HCT116 (cell line): ENCODE measurements at regions not wholly inside any gene's neighbourhood (a gene's known extent, or its start where the extent isn't known, plus 50 kb on each side); places are given as distances from the start of the nearest gene placed in this dataset.

ENCODE experiments used
- ATAC-seq: fragments of 200-7000 bp; cut with Tn5 transposase; 2 replicates; pipeline ENCODE4 v1.9.1; 2020; ENCODE audit warnings: mild to moderate bottlenecking, moderate library complexity
- BruUV-seq: library from RNA; stranded (reverse); fragments of 400-500 nt; replicated peaks from 2 replicates; lab custom pipeline; 2021; lab: Mats Ljungman, UMichigan
- CTCF ChIA-PET: fragments of 300-600 bp; sonication (Branson Sonifier 250); formaldehyde crosslinking; loops from one replicate; lab custom pipeline; 2021; ENCODE audit warnings: antibody characterized with exemption; lab: Charles Lee
- POLR2A ChIA-PET: fragments of 300-600, 350-600 bp; sonication (Branson Sonifier 250); formaldehyde crosslinking; loops from one replicate; lab custom pipeline; 2021; ENCODE audit warnings: antibody characterized with exemption; lab: Charles Lee
- RAD21 ChIA-PET, 2 experiments: fragments of 300-600 bp; sonication (Branson Sonifier 250); formaldehyde crosslinking; loops; one replicate each; lab custom pipeline; 2023; ENCODE audit warnings: low total read pairs in 2 of 2; ENCODE audit not compliant: uncharacterized antibody in 2 of 2, unreplicated experiment in 2 of 2, low non-redundant PET in 1 of 2; lab: Charles Lee
- DNase-seq: peaks from one replicate; pipeline ENCODE4 v3.0.0-alpha.2; 2010; ENCODE audit warnings: low read depth, low spot score
- H2AFZ ChIP-seq: fragments of 200-600 bp; shearing (Covaris generic), sonication (generic); 2 replicates; pipeline ENCODE4 v1.6.1; 2017; ENCODE audit warnings: low read depth, mixed run types, mixed read lengths, antibody characterized with exemption, low read length; ENCODE audit not compliant: poor library complexity, severe bottlenecking
- H3K27ac ChIP-seq: 2 replicates; pipeline ENCODE4 v1.5.1; 2012; ENCODE audit warnings: low read depth, low read length
- H3K27me3 ChIP-seq: fragments of 200-600 bp; sonication (generic); 2 replicates; pipeline ENCODE4 v1.6.1; 2016; ENCODE audit warnings: mixed run types, low read length, mixed read lengths; ENCODE audit not compliant: insufficient read depth
- H3K36me3 ChIP-seq, 2 experiments: fragments of 200-500 bp in 1 of 2; fragments of 200-600 bp in 1 of 2; sonication (Bioruptor generic) in 1 of 2; sonication (generic) in 1 of 2; 2 replicates each; pipeline versions ENCODE4 v1.5.1 to v1.6.1; 2014 to 2016; ENCODE audit warnings: low read length in 2 of 2, inconsistent platforms in 1 of 2, mixed read lengths in 1 of 2, mixed run types in 1 of 2; ENCODE audit not compliant: insufficient read depth in 2 of 2, control insufficient read depth in 1 of 2
- H3K4me1 ChIP-seq, 2 experiments: fragments of 200-600 bp in 1 of 2; sonication (generic) in 1 of 2; 2 replicates each; pipeline versions ENCODE4 v1.5.1 to v1.6.1; 2012 to 2017; ENCODE audit warnings: low read length in 2 of 2, inconsistent platforms in 1 of 2, mild to moderate bottlenecking in 1 of 2, mixed read lengths in 1 of 2, mixed run types in 1 of 2, moderate library complexity in 1 of 2; ENCODE audit not compliant: insufficient read depth in 2 of 2, control insufficient read depth in 1 of 2
- H3K4me2 ChIP-seq: fragments of 200-600 bp; sonication (generic); 2 replicates; pipeline ENCODE4 v1.6.1; 2017; ENCODE audit warnings: mixed run types, low read length, mixed read lengths
- H3K4me3 ChIP-seq, 2 experiments: fragments of 200-600 bp in 1 of 2; sonication (generic) in 1 of 2; replicated peaks in 1 of 2; 2 replicates each; pipeline ENCODE4 v1.5.1; 2011 to 2016; ENCODE audit warnings: low read length in 2 of 2, control low read depth in 1 of 2, low read depth in 1 of 2, mild to moderate bottlenecking in 1 of 2, mixed read lengths in 1 of 2, mixed run types in 1 of 2
- H3K79me2 ChIP-seq: fragments of 200-600 bp; sonication (generic); 2 replicates; pipeline ENCODE4 v1.6.1; 2017; ENCODE audit warnings: mild to moderate bottlenecking, mixed run types, low read length, moderate library complexity, mixed read lengths; ENCODE audit not compliant: insufficient read depth
- H3K9ac ChIP-seq: fragments of 200-600 bp; sonication (generic); 2 replicates; pipeline ENCODE4 v1.6.1; 2016; ENCODE audit warnings: low read length, mixed read lengths
- H3K9me2 ChIP-seq: fragments of 200-600 bp; sonication (generic), shearing (Covaris generic); 2 replicates; pipeline ENCODE4 v1.6.1; 2017; ENCODE audit warnings: mixed run types, mild to moderate bottlenecking, moderate library complexity; ENCODE audit not compliant: insufficient read depth
- H3K9me3 ChIP-seq, 2 experiments: fragments of 200-500 bp in 1 of 2; fragments of 200-600 bp in 1 of 2; sonication (Bioruptor generic) in 1 of 2; sonication (generic) in 1 of 2; 2 replicates each; pipeline ENCODE4 v1.6.1; 2014 to 2017; ENCODE audit warnings: low read length in 2 of 2, mixed read lengths in 2 of 2, inconsistent platforms in 1 of 2, low read depth in 1 of 2, mild to moderate bottlenecking in 1 of 2, mixed run types in 1 of 2, moderate library complexity in 1 of 2; ENCODE audit not compliant: control insufficient read depth in 1 of 2, insufficient read depth in 1 of 2
- H4K20me1 ChIP-seq: fragments of 200-600 bp; sonication (generic), shearing (Covaris generic); 2 replicates; pipeline ENCODE4 v1.6.1; 2017; ENCODE audit warnings: mixed run types, mild to moderate bottlenecking, moderate library complexity; ENCODE audit not compliant: insufficient read depth
- CBX3 ChIP-seq: IDR thresholded peaks from 2 replicates; pipeline ENCODE4 v1.6.1; 2012; ENCODE audit warnings: low read depth
- ELF1 ChIP-seq: IDR thresholded peaks from 2 replicates; pipeline ENCODE4 v1.6.1; 2012; ENCODE audit warnings: low read depth, borderline replicate concordance
- EZH2 ChIP-seq: fragments of 200-600 bp; sonication (generic); IDR thresholded peaks from 2 replicates; pipeline ENCODE4 v1.6.1; 2017; ENCODE audit warnings: antibody characterized with exemption, mixed run types
- EZH2phosphoT487 ChIP-seq: fragments of 200-600 bp; IDR thresholded peaks from 2 replicates; pipeline ENCODE4 v1.6.1; 2018; ENCODE audit warnings: antibody characterized with exemption, borderline replicate concordance
- SP1 ChIP-seq: IDR thresholded peaks from 2 replicates; pipeline ENCODE4 v1.6.1; 2012; ENCODE audit warnings: low read depth
- ZNF274 ChIP-seq: fragments of 200-500 bp; sonication (Bioruptor generic); IDR thresholded peaks from 2 replicates; pipeline ENCODE4 v1.6.1; 2014; ENCODE audit warnings: mild to moderate bottlenecking, low read depth, low read length, inconsistent platforms
- intact Hi-C: fragments of 100-400 bp; cut with micrococcal nuclease; formaldehyde crosslinking; loops from 2 replicates; pipeline ENCODE4 v1.10.0; 2022
- TF ChIP-seq, protein P1 (sequence below), 3 experiments: fragments of 200-600 bp in 1 of 3; sonication (generic) in 1 of 3; IDR thresholded peaks in 2 of 3; conservative IDR thresholded peaks in 1 of 3; 2 replicates each; pipeline ENCODE4 v1.5.1; 2012 to 2017; ENCODE audit warnings: low read depth in 2 of 3, low read length in 2 of 3, antibody characterized with exemption in 1 of 3, borderline replicate concordance in 1 of 3, control low read depth in 1 of 3, mild to moderate bottlenecking in 1 of 3, mixed read lengths in 1 of 3, mixed run types in 1 of 3, moderate library complexity in 1 of 3; ENCODE audit not compliant: insufficient read depth in 1 of 3
- TF ChIP-seq, protein P2 (sequence below): IDR thresholded peaks from 2 replicates; pipeline ENCODE4 v1.6.1; 2012
- TF ChIP-seq, protein P3 (sequence below): IDR thresholded peaks from 2 replicates; pipeline ENCODE4 v1.6.1; 2012
- TF ChIP-seq, protein P4 (sequence below): IDR thresholded peaks from 2 replicates; pipeline ENCODE4 v1.6.1; 2012; ENCODE audit warnings: low read depth
- TF ChIP-seq, protein P5 (sequence below): IDR thresholded peaks from 2 replicates; pipeline ENCODE4 v1.6.1; 2011; ENCODE audit warnings: mild to moderate bottlenecking, low read length, moderate library complexity; ENCODE audit not compliant: insufficient replicate concordance; ENCODE audit errors: extremely low read depth

DNA sequence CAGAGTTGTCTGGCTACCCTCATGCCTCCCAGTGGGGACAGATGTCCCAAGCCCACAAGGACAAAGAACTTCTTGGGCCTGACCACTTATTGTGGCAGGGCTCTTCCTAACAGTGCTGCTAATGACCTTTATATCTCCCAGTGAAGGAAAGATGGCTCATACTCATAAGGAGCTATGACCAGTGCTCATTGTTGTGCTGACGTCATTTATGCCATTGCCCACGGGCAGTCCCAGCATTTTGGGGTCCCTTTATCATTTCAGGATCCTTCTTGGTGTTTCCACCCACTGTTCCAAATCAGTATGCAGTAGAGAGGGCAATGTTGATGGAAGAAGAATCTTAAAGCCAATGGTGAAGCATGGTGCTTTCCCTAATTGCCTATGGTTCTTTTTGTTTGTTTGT, 1640.0 kb upstream of the PRR20A start:
- no peak overlapping the region for H2AFZ ChIP-seq
- ChIA-PET RAD21 (no interaction called here), POLR2A (no interaction called here), CTCF (no interaction called here)
- BruUV-seq, result no TSS peak
- H3K9ac ChIP-seq, result no peak overlapping the region
- no peaks in the 10 kb centered on the region for H3K79me2 ChIP-seq
- no peak overlapping the region for H3K27ac ChIP-seq
- intact Hi-C loops, result no loop called here
- ATAC-seq, result no peak
- TF ChIP-seq, protein P1, sequence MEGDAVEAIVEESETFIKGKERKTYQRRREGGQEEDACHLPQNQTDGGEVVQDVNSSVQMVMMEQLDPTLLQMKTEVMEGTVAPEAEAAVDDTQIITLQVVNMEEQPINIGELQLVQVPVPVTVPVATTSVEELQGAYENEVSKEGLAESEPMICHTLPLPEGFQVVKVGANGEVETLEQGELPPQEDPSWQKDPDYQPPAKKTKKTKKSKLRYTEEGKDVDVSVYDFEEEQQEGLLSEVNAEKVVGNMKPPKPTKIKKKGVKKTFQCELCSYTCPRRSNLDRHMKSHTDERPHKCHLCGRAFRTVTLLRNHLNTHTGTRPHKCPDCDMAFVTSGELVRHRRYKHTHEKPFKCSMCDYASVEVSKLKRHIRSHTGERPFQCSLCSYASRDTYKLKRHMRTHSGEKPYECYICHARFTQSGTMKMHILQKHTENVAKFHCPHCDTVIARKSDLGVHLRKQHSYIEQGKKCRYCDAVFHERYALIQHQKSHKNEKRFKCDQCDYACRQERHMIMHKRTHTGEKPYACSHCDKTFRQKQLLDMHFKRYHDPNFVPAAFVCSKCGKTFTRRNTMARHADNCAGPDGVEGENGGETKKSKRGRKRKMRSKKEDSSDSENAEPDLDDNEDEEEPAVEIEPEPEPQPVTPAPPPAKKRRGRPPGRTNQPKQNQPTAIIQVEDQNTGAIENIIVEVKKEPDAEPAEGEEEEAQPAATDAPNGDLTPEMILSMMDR (IDR thresholded peaks at IDR 0.05 in 2 of 3, conservative IDR thresholded peaks at IDR 0.05 in 1 of 3; ENCODE audit: borderline replicate concordance in 1 of 3, insufficient read depth in 1 of 3, low read depth in 2 of 3, low read length in 2 of 3), result no peak
- TF ChIP-seq CBX3 (no peak), ELF1 (no peak), EZH2phosphoT487 (no peak)
- TF ChIP-seq, protein P2, sequence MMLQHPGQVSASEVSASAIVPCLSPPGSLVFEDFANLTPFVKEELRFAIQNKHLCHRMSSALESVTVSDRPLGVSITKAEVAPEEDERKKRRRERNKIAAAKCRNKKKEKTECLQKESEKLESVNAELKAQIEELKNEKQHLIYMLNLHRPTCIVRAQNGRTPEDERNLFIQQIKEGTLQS, result no peak
- no peak overlapping the region for H3K4me3 ChIP-seq
- H3K27me3 ChIP-seq, result no peaks in the 10 kb centered on the region
- no peaks in the 10 kb centered on the region for H3K9me2 ChIP-seq
- no peak overlapping the region for H3K4me2 ChIP-seq
- no peaks in the 10 kb centered on the region for H3K36me3 ChIP-seq
- no peak for DNase-seq
- no peaks in the 10 kb centered on the region for H3K4me1 ChIP-seq
- H4K20me1 ChIP-seq, result no peaks in the 10 kb centered on the region
- peaks cover 9 to 12% of the 10 kb centered on the region in 2 experiments; a peak in 2 of 4 replicates for H3K9me3 ChIP-seq

DNA sequence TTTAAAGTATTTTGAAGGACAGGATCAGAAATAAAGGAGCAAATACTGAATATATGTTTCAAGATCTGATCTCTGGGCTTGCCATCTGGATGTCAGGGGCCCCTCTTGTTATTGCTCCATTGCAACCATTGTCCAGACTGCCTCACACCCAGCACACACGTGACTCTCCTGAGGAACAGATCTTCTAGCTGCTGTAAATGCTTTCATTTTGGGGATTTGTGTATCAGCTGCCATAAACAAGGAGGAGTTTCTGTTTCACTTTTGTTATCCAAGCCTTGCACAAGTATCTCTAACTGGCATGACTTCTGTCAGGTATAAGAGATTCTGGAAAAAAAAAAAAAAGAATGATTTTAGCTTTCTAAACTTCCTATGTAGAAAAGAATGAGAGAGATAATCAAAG, 1624.1 kb upstream of the PRR20A start:
- no peak overlapping the region for H3K4me3 ChIP-seq
- no peak overlapping the region for H3K27ac ChIP-seq
- H3K4me1 ChIP-seq, result no peaks in the 10 kb centered on the region
- no peak overlapping the region for H3K4me2 ChIP-seq
- ATAC-seq, result no peak
- peaks cover 4 to 7% of the 10 kb centered on the region in 2 experiments; a peak in 2 of 4 replicates for H3K9me3 ChIP-seq
- intact Hi-C loops, result no loop called here
- H4K20me1 ChIP-seq, result no peaks in the 10 kb centered on the region
- no peaks in the 10 kb centered on the region for H3K27me3 ChIP-seq
- no peak overlapping the region for H3K9ac ChIP-seq
- ChIA-PET CTCF (no interaction called here), RAD21 (no interaction called here), POLR2A (no interaction called here)
- no TSS peak for BruUV-seq
- no peaks in the 10 kb centered on the region for H3K9me2 ChIP-seq
- no peaks in the 10 kb centered on the region for H3K36me3 ChIP-seq
- H2AFZ ChIP-seq, result no peak overlapping the region
- no peaks in the 10 kb centered on the region for H3K79me2 ChIP-seq
- DNase-seq, result no peak
- TF ChIP-seq, protein P3, sequence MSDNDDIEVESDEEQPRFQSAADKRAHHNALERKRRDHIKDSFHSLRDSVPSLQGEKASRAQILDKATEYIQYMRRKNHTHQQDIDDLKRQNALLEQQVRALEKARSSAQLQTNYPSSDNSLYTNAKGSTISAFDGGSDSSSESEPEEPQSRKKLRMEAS, result no peak
- TF ChIP-seq CBX3 (no peak), EZH2 (no peak), ELF1 (no peak), ZNF274 (no peak), SP1 (no peak)
- TF ChIP-seq, protein P4, sequence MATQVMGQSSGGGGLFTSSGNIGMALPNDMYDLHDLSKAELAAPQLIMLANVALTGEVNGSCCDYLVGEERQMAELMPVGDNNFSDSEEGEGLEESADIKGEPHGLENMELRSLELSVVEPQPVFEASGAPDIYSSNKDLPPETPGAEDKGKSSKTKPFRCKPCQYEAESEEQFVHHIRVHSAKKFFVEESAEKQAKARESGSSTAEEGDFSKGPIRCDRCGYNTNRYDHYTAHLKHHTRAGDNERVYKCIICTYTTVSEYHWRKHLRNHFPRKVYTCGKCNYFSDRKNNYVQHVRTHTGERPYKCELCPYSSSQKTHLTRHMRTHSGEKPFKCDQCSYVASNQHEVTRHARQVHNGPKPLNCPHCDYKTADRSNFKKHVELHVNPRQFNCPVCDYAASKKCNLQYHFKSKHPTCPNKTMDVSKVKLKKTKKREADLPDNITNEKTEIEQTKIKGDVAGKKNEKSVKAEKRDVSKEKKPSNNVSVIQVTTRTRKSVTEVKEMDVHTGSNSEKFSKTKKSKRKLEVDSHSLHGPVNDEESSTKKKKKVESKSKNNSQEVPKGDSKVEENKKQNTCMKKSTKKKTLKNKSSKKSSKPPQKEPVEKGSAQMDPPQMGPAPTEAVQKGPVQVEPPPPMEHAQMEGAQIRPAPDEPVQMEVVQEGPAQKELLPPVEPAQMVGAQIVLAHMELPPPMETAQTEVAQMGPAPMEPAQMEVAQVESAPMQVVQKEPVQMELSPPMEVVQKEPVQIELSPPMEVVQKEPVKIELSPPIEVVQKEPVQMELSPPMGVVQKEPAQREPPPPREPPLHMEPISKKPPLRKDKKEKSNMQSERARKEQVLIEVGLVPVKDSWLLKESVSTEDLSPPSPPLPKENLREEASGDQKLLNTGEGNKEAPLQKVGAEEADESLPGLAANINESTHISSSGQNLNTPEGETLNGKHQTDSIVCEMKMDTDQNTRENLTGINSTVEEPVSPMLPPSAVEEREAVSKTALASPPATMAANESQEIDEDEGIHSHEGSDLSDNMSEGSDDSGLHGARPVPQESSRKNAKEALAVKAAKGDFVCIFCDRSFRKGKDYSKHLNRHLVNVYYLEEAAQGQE, result no peak
- TF ChIP-seq, protein P5, sequence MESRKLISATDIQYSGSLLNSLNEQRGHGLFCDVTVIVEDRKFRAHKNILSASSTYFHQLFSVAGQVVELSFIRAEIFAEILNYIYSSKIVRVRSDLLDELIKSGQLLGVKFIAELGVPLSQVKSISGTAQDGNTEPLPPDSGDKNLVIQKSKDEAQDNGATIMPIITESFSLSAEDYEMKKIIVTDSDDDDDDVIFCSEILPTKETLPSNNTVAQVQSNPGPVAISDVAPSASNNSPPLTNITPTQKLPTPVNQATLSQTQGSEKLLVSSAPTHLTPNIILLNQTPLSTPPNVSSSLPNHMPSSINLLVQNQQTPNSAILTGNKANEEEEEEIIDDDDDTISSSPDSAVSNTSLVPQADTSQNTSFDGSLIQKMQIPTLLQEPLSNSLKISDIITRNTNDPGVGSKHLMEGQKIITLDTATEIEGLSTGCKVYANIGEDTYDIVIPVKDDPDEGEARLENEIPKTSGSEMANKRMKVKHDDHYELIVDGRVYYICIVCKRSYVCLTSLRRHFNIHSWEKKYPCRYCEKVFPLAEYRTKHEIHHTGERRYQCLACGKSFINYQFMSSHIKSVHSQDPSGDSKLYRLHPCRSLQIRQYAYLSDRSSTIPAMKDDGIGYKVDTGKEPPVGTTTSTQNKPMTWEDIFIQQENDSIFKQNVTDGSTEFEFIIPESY, result no peak
- TF ChIP-seq, protein P2, result no peak
